Gastrocnemius medialis (tissue), 4 donors: ENCODE measurements at regions not wholly inside any gene's neighbourhood (a gene's known extent, or its start where the extent isn't known, plus 50 kb on each side); places are given as distances from the start of the nearest gene placed in this dataset.
"Not testable (repeated sequence)": the region's sequence is repeated elsewhere in the genome, so short reads cannot be mapped to it uniquely, and the experiment has no call there.

Experiments
- CTCF ChIP-seq, 5 experiments: fragments of 450-650 bp in 3 of 5; fragments of 200-600 bp in 2 of 5; sonication (generic) in 2 of 5; IDR thresholded peaks in 4 of 5; conservative IDR thresholded peaks in 1 of 5; 1 replicate in 4 of 5; 2 replicates in 1 of 5; pipeline ENCODE4 v1.5.1; 2016 to 2019; ENCODE audit warnings: antibody characterized with exemption in 5 of 5, mild to moderate bottlenecking in 3 of 5, moderate library complexity in 3 of 5
- POLR2A ChIP-seq, 2 donors: fragments of 450-650 bp; IDR thresholded peaks; one replicate each; pipeline ENCODE4 v1.6.1; 2017; ENCODE audit warnings: antibody characterized with exemption in 2 of 2, mild to moderate bottlenecking in 2 of 2, moderate library complexity in 2 of 2

DNA sequence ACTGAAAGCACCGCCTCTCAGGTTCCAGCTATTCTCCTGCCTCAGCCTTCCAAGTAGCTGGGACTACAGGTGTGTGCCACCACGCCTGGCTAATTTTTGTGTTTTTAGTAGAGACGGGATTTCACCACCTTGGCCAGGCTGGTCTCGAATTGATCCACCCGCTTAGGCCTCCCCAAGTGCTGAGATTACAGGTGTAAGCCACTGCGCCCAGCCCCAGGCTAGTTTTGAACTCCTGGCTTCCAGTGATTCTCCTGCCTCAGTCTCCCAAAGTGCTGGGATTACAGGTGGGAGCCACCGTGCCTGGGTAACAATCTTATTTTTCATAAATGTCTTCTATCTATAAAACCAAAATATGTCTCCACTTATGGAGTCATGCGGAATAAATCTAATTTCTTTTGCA lies 104.1 kb upstream of the ZNF438 start:
- not testable (repeated sequence) for TF ChIP-seq CTCF (IDR thresholded peaks at IDR 0.05 in 4 of 5, conservative IDR thresholded peaks at IDR 0.05 in 1 of 5); POLR2A (IDR thresholded peaks at IDR 0.05)
